Stimulated activated CD8-positive, alpha-beta memory T cell treated with anti-CD3 and anti-CD28 coated beads, Interleukin-7, amount 100 ng/mL, for 48 hours (primary cell): ENCODE measurements at regions not wholly inside any gene's neighbourhood (a gene's known extent, or its start where the extent isn't known, plus 50 kb on each side); places are given as distances from the start of the nearest gene placed in this dataset.

ENCODE experiments used
- DNase-seq, 2 donors: peaks; one replicate each; pipeline ENCODE4 v3.0.0-alpha.2; 2020; ENCODE audit warnings: low read depth in 1 of 2; ENCODE audit errors: extremely low read depth in 1 of 2

GRCh38 chr6:56349194-56349593 is 101.8 kb upstream of the COL21A1 start:
- DNase-seq, result no peak

- DNase-seq, result no peak
Observed at GRCh38 chr6:56348578-56348977, 101.2 kb upstream of the COL21A1 start.

GRCh38 chr6:56347526-56347925 is 100.1 kb upstream of the COL21A1 start:
- DNase-seq, result no peak

- no peak for DNase-seq
Observed at GRCh38 chr6:56346958-56347357, 99.6 kb upstream of the COL21A1 start.

GRCh38 chr6:56345376-56345995 is 98.1 kb upstream of the COL21A1 start:
- no peak for DNase-seq

- no peak for DNase-seq
Observed at GRCh38 chr6:56343295-56343694, 95.9 kb upstream of the COL21A1 start.

GRCh38 chr6:56339524-56339923 is 92.1 kb upstream of the COL21A1 start:
- DNase-seq, result no peak

GRCh38 chr6:56335726-56336125 is 88.3 kb upstream of the COL21A1 start:
- DNase-seq, result no peak

- DNase-seq, result no peak
Observed at GRCh38 chr6:56334937-56335336, 87.6 kb upstream of the COL21A1 start.

- DNase-seq, result no peak
Observed at GRCh38 chr6:56329271-56330050, 82.1 kb upstream of the COL21A1 start.

GRCh38 chr6:56328728-56329090 is 81.3 kb upstream of the COL21A1 start:
- DNase-seq, result no peak

GRCh38 chr6:56327946-56328727 is 80.8 kb upstream of the COL21A1 start:
- no peak for DNase-seq

GRCh38 chr6:56324396-56324795 is 77.0 kb upstream of the COL21A1 start:
- no peak for DNase-seq

- no peak for DNase-seq
Observed at GRCh38 chr6:56318851-56319250, 71.5 kb upstream of the COL21A1 start.

GRCh38 chr6:56314683-56315523 is 67.5 kb upstream of the COL21A1 start:
- DNase-seq, result no peak

- DNase-seq, result no peak
Observed at GRCh38 chr6:56311533-56312448, 64.4 kb upstream of the COL21A1 start.

- DNase-seq, result no peak
Observed at GRCh38 chr6:56311061-56311460, 63.7 kb upstream of the COL21A1 start.

- DNase-seq, result no peak
Observed at GRCh38 chr6:56310241-56310640, 62.9 kb upstream of the COL21A1 start.

GRCh38 chr6:56299916-56300315 is 52.5 kb upstream of the COL21A1 start:
- no peak for DNase-seq
